ENCODE measurements at regions not wholly inside any gene's neighbourhood (a gene's known extent, or its start where the extent isn't known, plus 50 kb on each side); places are given as distances from the start of the nearest gene placed in this dataset.

DNA sequence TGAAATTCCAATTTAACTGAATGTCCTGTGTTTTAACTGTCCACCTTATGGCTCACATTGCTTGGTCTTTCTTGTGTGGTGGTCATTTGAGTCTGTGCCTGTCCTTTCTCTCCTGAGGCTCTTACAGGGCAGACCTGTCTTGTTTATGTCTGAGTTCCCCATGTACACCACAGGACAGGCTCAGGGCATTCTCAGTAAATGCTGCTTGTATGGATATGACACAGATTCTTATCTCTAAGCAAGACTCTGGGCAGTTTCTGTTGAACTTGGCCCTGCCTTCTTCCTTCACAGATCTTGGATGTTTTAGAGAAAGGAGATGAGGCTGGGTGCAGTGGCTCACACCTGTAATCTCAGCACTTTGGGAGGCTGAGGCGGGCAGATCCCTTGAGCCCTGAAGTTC is 159.1 kb upstream of the CSF3R start:
- Histone ChIP-seq H3K4me3 (no peak overlapping the region), H3K9me3 (no peaks in the 10 kb centered on the region), H3K4me1 (replicated peaks) (no peaks in the 10 kb centered on the region), H3K36me3 (no peaks in the 10 kb centered on the region), H3K27me3 (replicated peaks; ENCODE audit: insufficient read depth) (no peaks in the 10 kb centered on the region), H3K27ac (no peak overlapping the region)
- intact Hi-C loops (cut with DNase I), result no loop called here
- 100% methylated on average over 1 of the region's 1 CpG for WGBS
- DNase-seq (ENCODE audit: low spot score), result no peak
- TF ChIP-seq, protein P1, sequence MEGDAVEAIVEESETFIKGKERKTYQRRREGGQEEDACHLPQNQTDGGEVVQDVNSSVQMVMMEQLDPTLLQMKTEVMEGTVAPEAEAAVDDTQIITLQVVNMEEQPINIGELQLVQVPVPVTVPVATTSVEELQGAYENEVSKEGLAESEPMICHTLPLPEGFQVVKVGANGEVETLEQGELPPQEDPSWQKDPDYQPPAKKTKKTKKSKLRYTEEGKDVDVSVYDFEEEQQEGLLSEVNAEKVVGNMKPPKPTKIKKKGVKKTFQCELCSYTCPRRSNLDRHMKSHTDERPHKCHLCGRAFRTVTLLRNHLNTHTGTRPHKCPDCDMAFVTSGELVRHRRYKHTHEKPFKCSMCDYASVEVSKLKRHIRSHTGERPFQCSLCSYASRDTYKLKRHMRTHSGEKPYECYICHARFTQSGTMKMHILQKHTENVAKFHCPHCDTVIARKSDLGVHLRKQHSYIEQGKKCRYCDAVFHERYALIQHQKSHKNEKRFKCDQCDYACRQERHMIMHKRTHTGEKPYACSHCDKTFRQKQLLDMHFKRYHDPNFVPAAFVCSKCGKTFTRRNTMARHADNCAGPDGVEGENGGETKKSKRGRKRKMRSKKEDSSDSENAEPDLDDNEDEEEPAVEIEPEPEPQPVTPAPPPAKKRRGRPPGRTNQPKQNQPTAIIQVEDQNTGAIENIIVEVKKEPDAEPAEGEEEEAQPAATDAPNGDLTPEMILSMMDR (IDR thresholded peaks at IDR 0.05), result no peak
- TF ChIP-seq POLR2A (IDR thresholded peaks at IDR 0.05), result no peak
- no peak for TF ChIP-seq POLR2AphosphoS5 (IDR thresholded peaks at IDR 0.05)

DNA sequence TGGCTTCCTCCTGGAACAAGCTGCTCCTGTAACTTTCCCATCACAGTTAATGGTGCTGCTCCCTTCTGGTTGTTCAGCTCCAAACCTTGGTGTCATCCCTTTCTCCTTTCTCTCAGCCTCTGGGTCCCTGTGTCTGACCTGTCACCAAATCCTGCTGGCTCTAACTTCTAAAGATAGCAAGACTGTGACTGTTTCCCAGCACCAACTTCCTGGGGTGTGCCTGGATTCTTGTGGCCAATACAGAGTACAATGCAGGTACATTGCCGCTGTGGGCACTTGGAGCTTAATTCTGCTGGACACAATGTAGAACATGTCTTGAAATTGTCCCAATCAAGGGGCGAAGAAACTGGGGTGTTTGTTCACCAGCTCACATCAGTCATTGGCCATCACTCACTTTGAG is 156.7 kb upstream of the CSF3R start:
- no peaks in the 10 kb centered on the region for H3K9me3 ChIP-seq
- intact Hi-C loops (cut with DNase I), result no loop called here
- no peaks in the 10 kb centered on the region for H3K36me3 ChIP-seq
- DNase-seq (ENCODE audit: low spot score), result no peak
- H3K27ac ChIP-seq, result no peak overlapping the region
- H3K4me1 ChIP-seq (replicated peaks), result no peaks in the 10 kb centered on the region
- 100% methylated on average over 2 of the region's 2 CpGs for WGBS
- peaks cover 3% of the 10 kb centered on the region for H3K27me3 ChIP-seq (replicated peaks; ENCODE audit: insufficient read depth)
- no peak overlapping the region for H3K4me3 ChIP-seq
- no peak for TF ChIP-seq POLR2AphosphoS5 (IDR thresholded peaks at IDR 0.05)
- TF ChIP-seq, protein P1 (IDR thresholded peaks at IDR 0.05), result no peak
- no peak for TF ChIP-seq POLR2A (IDR thresholded peaks at IDR 0.05)

DNA sequence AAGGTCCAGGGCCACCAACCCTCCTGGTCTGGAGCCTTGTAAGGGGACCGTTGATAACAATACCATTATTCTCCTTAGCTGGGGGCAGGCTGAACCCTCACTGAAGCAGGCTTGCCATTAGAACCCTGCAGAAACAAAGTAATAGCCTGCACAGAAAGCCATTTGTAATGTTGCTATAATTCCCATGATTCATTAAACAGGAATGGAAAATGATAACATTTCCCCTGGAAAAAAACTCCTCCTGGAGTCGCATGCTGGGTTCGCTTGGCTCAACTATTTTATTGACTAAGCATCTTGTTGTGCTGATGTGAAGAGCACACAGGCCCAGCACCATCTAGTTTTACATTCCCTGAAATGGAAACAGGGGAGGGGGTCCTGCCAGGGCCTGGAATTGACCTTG is 155.6 kb upstream of the CSF3R start:
- WGBS, result 57% methylated on average over 3 of the region's 3 CpGs
- no peaks in the 10 kb centered on the region for H3K4me1 ChIP-seq (replicated peaks)

DNA sequence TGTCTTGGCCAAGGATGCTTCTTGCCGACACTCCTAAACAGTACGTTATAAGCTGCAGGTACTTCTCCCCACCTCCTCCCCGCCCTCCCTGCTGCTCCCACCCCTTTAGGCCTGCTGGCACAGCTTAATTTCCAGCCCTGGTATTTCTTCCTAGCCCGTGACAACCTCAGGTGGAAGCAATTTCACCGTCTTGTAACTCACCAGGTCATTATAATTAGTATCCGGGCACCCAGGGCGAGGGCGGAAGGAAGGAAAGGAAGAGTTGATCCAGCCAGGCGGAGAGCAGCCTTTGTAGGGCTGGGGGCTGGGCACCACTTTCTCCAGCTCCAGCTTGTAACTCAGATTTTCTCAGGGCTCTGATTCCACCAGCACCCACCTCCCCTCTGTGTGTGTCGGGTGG is 153.5 kb upstream of the CSF3R start:
- intact Hi-C loops (cut with DNase I), result no loop called here
- no peaks in the 10 kb centered on the region for H3K4me1 ChIP-seq (replicated peaks)
- 75% methylated on average over 10 of the region's 10 CpGs for WGBS
- DNase-seq (ENCODE audit: low spot score), result no peak
- no peaks in the 10 kb centered on the region for H3K9me3 ChIP-seq
- peaks cover 3% of the 10 kb centered on the region for H3K27me3 ChIP-seq (replicated peaks; ENCODE audit: insufficient read depth)
- TF ChIP-seq, protein P1 (IDR thresholded peaks at IDR 0.05), result no peak
- TF ChIP-seq POLR2AphosphoS5 (IDR thresholded peaks at IDR 0.05) (no peak), POLR2A (IDR thresholded peaks at IDR 0.05) (no peak)
- H3K36me3 ChIP-seq, result no peaks in the 10 kb centered on the region
- no peak overlapping the region for H3K27ac ChIP-seq
- H3K4me3 ChIP-seq, result no peak overlapping the region

More for the DNA sequence above, 155.6 kb upstream of the CSF3R start:
- no peak for TF ChIP-seq POLR2AphosphoS5 (IDR thresholded peaks at IDR 0.05)
- TF ChIP-seq, protein P1 (IDR thresholded peaks at IDR 0.05), result no peak
- Histone ChIP-seq H3K9me3 (no peaks in the 10 kb centered on the region), H3K36me3 (no peaks in the 10 kb centered on the region), H3K27ac (no peak overlapping the region), H3K27me3 (replicated peaks; ENCODE audit: insufficient read depth) (peaks cover 3% of the 10 kb centered on the region), H3K4me3 (no peak overlapping the region)
- no peak for DNase-seq (ENCODE audit: low spot score)
- intact Hi-C loops (cut with DNase I), result no loop called here

DNA sequence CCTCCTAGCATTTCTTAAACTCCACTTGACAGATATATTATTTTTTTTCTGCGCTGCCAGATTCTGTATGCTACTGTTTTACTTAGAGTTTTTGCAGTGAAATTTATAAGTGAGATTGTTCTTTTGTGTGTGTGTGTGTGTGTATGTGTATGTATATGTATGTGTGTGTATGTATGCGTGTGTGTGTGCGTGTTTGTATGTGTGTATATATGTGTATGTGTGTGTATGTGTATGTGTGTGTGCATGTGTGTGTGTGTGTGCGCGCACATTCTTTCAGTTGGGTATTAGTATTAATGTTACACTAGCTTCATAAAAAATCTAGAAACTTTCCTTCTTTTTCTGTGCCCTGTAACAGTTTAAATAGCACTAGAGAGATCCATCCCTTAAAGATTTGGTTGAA is 152.6 kb upstream of the CSF3R start:
- Histone ChIP-seq H3K27me3 (replicated peaks; ENCODE audit: insufficient read depth) (peaks cover 3% of the 10 kb centered on the region), H3K4me3 (no peak overlapping the region), H3K4me1 (replicated peaks) (no peaks in the 10 kb centered on the region), H3K27ac (no peak overlapping the region), H3K36me3 (no peaks in the 10 kb centered on the region), H3K9me3 (no peaks in the 10 kb centered on the region)
- intact Hi-C loops (cut with DNase I), result no loop called here
- WGBS, result 92% methylated on average over 5 of the region's 5 CpGs
- DNase-seq (ENCODE audit: low spot score), result no peak
- TF ChIP-seq POLR2AphosphoS5 (IDR thresholded peaks at IDR 0.05) (no peak), POLR2A (IDR thresholded peaks at IDR 0.05) (no peak)
- TF ChIP-seq, protein P1 (IDR thresholded peaks at IDR 0.05), result no peak

Data from prostate gland (tissue), 2 donors.